Osteocyte (in vitro differentiated cells): ENCODE measurements at regions not wholly inside any gene's neighbourhood (a gene's known extent, or its start where the extent isn't known, plus 50 kb on each side); places are given as distances from the start of the nearest gene placed in this dataset.
"Not testable (repeated sequence)": the region's sequence is repeated elsewhere in the genome, so short reads cannot be mapped to it uniquely, and the experiment has no call there.

Experiments used
- DNase-seq: peaks from one replicate; pipeline ENCODE4 v3.0.0; 2021; ENCODE audit warnings: mixed read lengths; ENCODE audit not compliant: unreplicated experiment; ENCODE audit errors: extremely low spot score
- H3K27ac Mint-ChIP-seq: one replicate; pipeline ENCODE4 v1.8.0; 2021; ENCODE audit warnings: mild to moderate bottlenecking, mixed read lengths; ENCODE audit not compliant: unreplicated experiment
- H3K27me3 Mint-ChIP-seq: one replicate; pipeline ENCODE4 v1.8.0; 2021; ENCODE audit warnings: mixed read lengths; ENCODE audit not compliant: unreplicated experiment
- H3K36me3 Mint-ChIP-seq: one replicate; pipeline ENCODE4 v1.8.0; 2021; ENCODE audit warnings: mixed read lengths; ENCODE audit not compliant: unreplicated experiment
- H3K4me1 Mint-ChIP-seq: one replicate; pipeline ENCODE4 v1.8.0; 2021; ENCODE audit warnings: mixed read lengths; ENCODE audit not compliant: unreplicated experiment
- H3K4me3 Mint-ChIP-seq: one replicate; pipeline ENCODE4 v1.8.0; 2021; ENCODE audit warnings: mild to moderate bottlenecking, moderate library complexity, mixed read lengths; ENCODE audit not compliant: unreplicated experiment
- H3K9me3 Mint-ChIP-seq: one replicate; pipeline ENCODE4 v1.8.0; 2021; ENCODE audit warnings: mixed read lengths; ENCODE audit not compliant: unreplicated experiment
- TF ChIP-seq, protein P1 (sequence below): fragments of 200-600 bp; sonication (generic); IDR thresholded peaks from 2 replicates; pipeline ENCODE4 v1.5.0; 2021; ENCODE audit warnings: antibody characterized with exemption, mild to moderate bottlenecking, moderate library complexity

DNA sequence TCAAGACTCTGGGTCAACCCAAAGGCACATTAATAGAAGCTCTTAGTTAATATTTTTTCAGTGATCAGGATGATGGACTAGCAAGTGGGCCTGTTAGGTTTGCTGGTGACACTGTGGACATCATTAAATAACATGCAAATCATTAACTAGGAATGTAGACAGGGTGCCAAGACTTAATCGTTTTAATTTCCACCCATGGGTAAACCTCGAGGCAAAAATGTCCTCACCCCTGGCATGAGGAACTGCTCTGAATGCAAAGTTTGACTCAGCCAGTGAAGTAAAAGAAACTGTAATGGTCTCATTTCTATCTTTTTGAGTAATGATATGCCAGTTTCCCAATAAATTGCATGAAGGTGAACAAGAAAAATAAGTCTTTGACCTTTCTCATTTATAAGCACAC is 152.6 kb upstream of the MEX3C start:
- no peak for DNase-seq
- Mint-ChIP-seq H3K4me1 (peaks cover 6% of the 10 kb centered on the region), H3K4me3 (no peak overlapping the region), H3K36me3 (no peaks in the 10 kb centered on the region), H3K27me3 (peaks cover 59% of the 10 kb centered on the region), H3K9me3 (peaks cover 4% of the 10 kb centered on the region), H3K27ac (no peak overlapping the region)
- TF ChIP-seq, protein P1, sequence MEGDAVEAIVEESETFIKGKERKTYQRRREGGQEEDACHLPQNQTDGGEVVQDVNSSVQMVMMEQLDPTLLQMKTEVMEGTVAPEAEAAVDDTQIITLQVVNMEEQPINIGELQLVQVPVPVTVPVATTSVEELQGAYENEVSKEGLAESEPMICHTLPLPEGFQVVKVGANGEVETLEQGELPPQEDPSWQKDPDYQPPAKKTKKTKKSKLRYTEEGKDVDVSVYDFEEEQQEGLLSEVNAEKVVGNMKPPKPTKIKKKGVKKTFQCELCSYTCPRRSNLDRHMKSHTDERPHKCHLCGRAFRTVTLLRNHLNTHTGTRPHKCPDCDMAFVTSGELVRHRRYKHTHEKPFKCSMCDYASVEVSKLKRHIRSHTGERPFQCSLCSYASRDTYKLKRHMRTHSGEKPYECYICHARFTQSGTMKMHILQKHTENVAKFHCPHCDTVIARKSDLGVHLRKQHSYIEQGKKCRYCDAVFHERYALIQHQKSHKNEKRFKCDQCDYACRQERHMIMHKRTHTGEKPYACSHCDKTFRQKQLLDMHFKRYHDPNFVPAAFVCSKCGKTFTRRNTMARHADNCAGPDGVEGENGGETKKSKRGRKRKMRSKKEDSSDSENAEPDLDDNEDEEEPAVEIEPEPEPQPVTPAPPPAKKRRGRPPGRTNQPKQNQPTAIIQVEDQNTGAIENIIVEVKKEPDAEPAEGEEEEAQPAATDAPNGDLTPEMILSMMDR, result no peak

DNA sequence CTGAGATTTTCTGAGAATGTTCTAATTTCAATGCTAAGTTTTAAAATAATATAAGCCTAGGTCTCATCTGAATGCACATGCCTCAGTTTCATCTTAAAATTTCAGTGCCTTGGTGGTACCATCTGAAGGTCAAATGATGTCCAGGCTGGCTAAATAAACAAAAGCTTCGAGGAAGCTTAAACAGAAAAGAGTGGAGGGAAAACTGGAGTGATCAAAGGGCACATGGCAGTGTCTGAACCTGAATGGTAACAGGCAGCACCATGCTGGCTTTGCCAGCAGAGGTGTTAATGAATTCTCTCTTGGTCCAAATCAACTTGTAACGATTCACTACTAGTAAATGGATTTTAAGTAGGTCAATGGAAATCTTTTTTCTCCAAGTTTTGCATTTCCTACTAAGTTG is 158.4 kb upstream of the MEX3C start:
- TF ChIP-seq, protein P1, result no peak
- Mint-ChIP-seq H3K4me3 (no peak overlapping the region), H3K27ac (no peak overlapping the region), H3K36me3 (no peaks in the 10 kb centered on the region), H3K4me1 (no peaks in the 10 kb centered on the region), H3K9me3 (peaks cover 4% of the 10 kb centered on the region), H3K27me3 (peaks cover 58% of the 10 kb centered on the region)
- DNase-seq, result no peak

DNA sequence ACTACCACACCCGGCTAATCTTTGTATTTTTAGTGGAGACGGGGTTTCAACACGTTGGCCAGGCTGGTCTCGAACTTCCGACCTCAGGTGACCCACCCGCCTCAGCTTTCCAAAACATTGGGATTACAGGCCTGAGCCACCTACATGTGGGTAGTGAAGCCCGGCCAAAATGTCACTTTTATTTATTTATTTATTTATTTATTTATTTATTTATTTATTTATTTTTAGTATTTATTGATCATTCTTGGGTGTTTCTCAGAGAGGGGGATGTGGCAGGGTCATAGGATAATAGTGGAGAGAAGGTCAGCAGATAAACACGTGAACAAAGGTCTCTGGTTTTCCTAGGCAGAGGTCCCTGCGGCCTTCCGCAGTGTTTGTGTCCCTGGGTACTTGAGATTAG is 162.8 kb upstream of the MEX3C start:
- H3K4me3 Mint-ChIP-seq, H3K27ac Mint-ChIP-seq: not testable (repeated sequence)
- H3K27me3 Mint-ChIP-seq, result peaks cover 20% of the 10 kb centered on the region

DNA sequence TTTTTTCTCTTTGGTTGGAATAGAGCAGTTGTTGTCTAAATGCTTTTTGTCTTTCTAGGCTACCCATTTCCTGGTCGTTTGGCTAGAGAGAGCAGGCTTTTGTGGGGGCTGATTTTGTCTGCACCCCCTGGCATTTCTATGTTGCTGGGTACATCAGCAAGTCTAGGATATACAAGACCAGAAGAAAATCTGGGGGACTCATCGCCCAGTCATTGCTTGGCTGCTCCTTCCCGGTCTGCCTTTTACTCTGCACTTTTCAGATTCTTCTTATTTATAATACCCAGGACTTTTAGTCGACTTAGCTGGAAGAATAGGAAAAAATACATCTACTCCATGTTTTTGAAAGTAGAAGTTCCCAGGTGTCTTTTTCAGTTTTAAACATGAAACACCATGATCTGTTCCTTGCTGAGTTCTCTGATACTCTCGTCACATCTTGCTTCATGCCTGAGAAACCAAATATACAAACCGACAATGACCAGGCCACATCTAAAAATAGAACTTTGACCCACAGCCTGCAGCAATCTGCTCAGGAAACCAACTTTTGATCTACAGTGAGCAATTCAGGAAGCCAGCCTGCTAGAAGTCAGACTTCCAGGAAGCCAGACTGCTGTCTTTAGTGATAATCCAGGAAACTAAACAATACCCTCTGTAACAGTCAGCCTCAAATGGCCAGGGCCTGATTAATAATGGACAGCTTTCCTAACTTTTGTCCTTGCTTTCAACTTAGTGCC is 163.8 kb upstream of the MEX3C start:
- DNase-seq, result no peak
- Mint-ChIP-seq H3K4me1 (peaks cover 5% of the 10 kb centered on the region), H3K4me3 (no peak overlapping the region), H3K36me3 (no peaks in the 10 kb centered on the region), H3K27ac (no peak overlapping the region), H3K9me3 (no peaks in the 10 kb centered on the region), H3K27me3 (peaks cover 12% of the 10 kb centered on the region)
- TF ChIP-seq, protein P1, result no peak

More for the DNA sequence above, 162.8 kb upstream of the MEX3C start:
- not testable (repeated sequence) for H3K4me1 Mint-ChIP-seq, DNase-seq, H3K36me3 Mint-ChIP-seq, H3K9me3 Mint-ChIP-seq

DNA sequence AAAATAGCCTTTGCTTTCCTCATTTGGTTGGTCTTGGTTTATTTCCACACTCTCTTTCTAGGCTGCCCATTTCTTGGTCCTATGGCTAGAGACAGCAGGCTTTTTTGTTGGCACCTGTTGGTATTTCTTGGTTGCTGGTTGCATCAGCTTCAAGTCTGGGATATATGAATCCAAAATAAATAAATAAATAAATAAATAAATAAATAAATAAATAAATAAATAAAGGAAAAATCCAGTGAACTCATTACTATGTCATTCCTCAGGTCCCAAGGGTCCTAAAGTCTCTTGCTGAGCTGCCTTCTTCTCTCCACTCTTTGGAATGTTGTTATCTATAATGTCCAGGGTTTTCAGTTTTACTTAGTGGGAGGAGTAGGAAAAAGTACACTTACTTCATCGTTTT is 165.9 kb upstream of the MEX3C start:
- Mint-ChIP-seq H3K27me3 (peaks cover 20% of the 10 kb centered on the region), H3K36me3 (no peaks in the 10 kb centered on the region), H3K4me1 (peaks cover 5% of the 10 kb centered on the region), H3K27ac (no peak overlapping the region), H3K9me3 (no peaks in the 10 kb centered on the region), H3K4me3 (no peak overlapping the region)
- DNase-seq, result no peak
- TF ChIP-seq, protein P1, result no peak
